22Rv1 (cell line): ENCODE measurements at regions not wholly inside any gene's neighbourhood (a gene's known extent, or its start where the extent isn't known, plus 50 kb on each side); places are given as distances from the start of the nearest gene placed in this dataset.

Experiments used
- CTCF ChIP-seq: fragments of 450-650 bp; IDR thresholded peaks from 2 replicates; pipeline ENCODE4 v1.5.1; 2017; ENCODE audit warnings: mild to moderate bottlenecking
- ZFX ChIP-seq: fragments of 450-650 bp; IDR thresholded peaks from 2 replicates; pipeline ENCODE4 v1.6.1; 2017; ENCODE audit warnings: antibody characterized with exemption, borderline replicate concordance

GRCh38 chr5:74360535-74361210 lies 279.9 kb downstream of the ENC1 start:
- TF ChIP-seq CTCF = no peak
- TF ChIP-seq ZFX = no peak
